Nephron progenitor cell (in vitro differentiated cells): ENCODE measurements at regions not wholly inside any gene's neighbourhood (a gene's known extent, or its start where the extent isn't known, plus 50 kb on each side); places are given as distances from the start of the nearest gene placed in this dataset.
"Not testable (repeated sequence)": the region's sequence is repeated elsewhere in the genome, so short reads cannot be mapped to it uniquely, and the experiment has no call there.

Experiments
- DNase-seq: peaks from one replicate; pipeline ENCODE4 v3.0.0; 2021
- H3K27ac Mint-ChIP-seq: 2 replicates; pipeline ENCODE4 v1.8.0; 2021; ENCODE audit warnings: mild to moderate bottlenecking, moderate library complexity, mixed read lengths
- H3K27me3 Mint-ChIP-seq: 2 replicates; pipeline ENCODE4 v1.8.0; 2021; ENCODE audit warnings: mild to moderate bottlenecking, low read depth, mixed read lengths; ENCODE audit not compliant: poor library complexity
- H3K36me3 Mint-ChIP-seq: 2 replicates; pipeline ENCODE4 v1.8.0; 2021; ENCODE audit warnings: low read depth, mixed read lengths
- H3K4me1 Mint-ChIP-seq: 2 replicates; pipeline ENCODE4 v1.8.0; 2021; ENCODE audit warnings: mixed read lengths
- H3K4me3 Mint-ChIP-seq: 2 replicates; pipeline ENCODE4 v1.8.0; 2021; ENCODE audit warnings: mild to moderate bottlenecking, moderate library complexity, mixed read lengths
- H3K9me3 Mint-ChIP-seq: 2 replicates; pipeline ENCODE4 v1.8.0; 2021; ENCODE audit warnings: mild to moderate bottlenecking, moderate library complexity, mixed read lengths
- CTCF ChIP-seq: fragments of 200-600 bp; sonication (generic); IDR thresholded peaks from 2 replicates; pipeline ENCODE4 v1.5.0; 2021; ENCODE audit warnings: antibody characterized with exemption

- Mint-ChIP-seq H3K27ac (no peak overlapping the region), H3K36me3 (no peaks in the 10 kb centered on the region), H3K4me3 (no peak overlapping the region), H3K4me1 (no peaks in the 10 kb centered on the region), H3K9me3 (no peaks in the 10 kb centered on the region), H3K27me3 (no peaks in the 10 kb centered on the region)
- DNase-seq: no peak
- no peak for TF ChIP-seq CTCF
Observed at GRCh38 chr3:166864473-166865467, 515.3 kb downstream of the ZBBX start.

GRCh38 chr3:166860217-166860616 lies 519.9 kb downstream of the ZBBX start:
- Mint-ChIP-seq H3K4me1 (no peaks in the 10 kb centered on the region), H3K9me3 (no peaks in the 10 kb centered on the region), H3K27me3 (no peaks in the 10 kb centered on the region), H3K36me3 (no peaks in the 10 kb centered on the region), H3K27ac (no peak overlapping the region), H3K4me3 (no peak overlapping the region)
- DNase-seq: no peak
- TF ChIP-seq CTCF: no peak

- Mint-ChIP-seq H3K36me3 (no peaks in the 10 kb centered on the region), H3K9me3 (no peaks in the 10 kb centered on the region), H3K27ac (no peak overlapping the region), H3K27me3 (no peaks in the 10 kb centered on the region), H3K4me3 (no peak overlapping the region), H3K4me1 (no peaks in the 10 kb centered on the region)
- TF ChIP-seq CTCF: no peak
- no peak for DNase-seq
Observed at GRCh38 chr3:166844329-166844728, 535.8 kb downstream of the ZBBX start.

GRCh38 chr3:166842784-166843183 lies 537.3 kb downstream of the ZBBX start:
- H3K36me3 Mint-ChIP-seq, H3K27ac Mint-ChIP-seq, H3K4me1 Mint-ChIP-seq, H3K4me3 Mint-ChIP-seq, DNase-seq, H3K9me3 Mint-ChIP-seq, H3K27me3 Mint-ChIP-seq: not testable (repeated sequence)

- H3K27me3 Mint-ChIP-seq: no peaks in the 10 kb centered on the region
- H3K4me1 Mint-ChIP-seq: no peaks in the 10 kb centered on the region
- peak; percentile 54 for TF ChIP-seq CTCF
- no peaks in the 10 kb centered on the region for H3K9me3 Mint-ChIP-seq
- no peak overlapping the region for H3K4me3 Mint-ChIP-seq
- H3K36me3 Mint-ChIP-seq: no peaks in the 10 kb centered on the region
- peak; percentile 9 for DNase-seq
- no peak overlapping the region for H3K27ac Mint-ChIP-seq
Observed at GRCh38 chr3:166837535-166837934, 542.6 kb downstream of the ZBBX start.

GRCh38 chr3:166836836-166837235 lies 543.3 kb downstream of the ZBBX start:
- TF ChIP-seq CTCF: no peak
- Mint-ChIP-seq H3K27me3 (no peaks in the 10 kb centered on the region), H3K36me3 (no peaks in the 10 kb centered on the region), H3K9me3 (no peaks in the 10 kb centered on the region), H3K27ac (no peak overlapping the region), H3K4me3 (no peak overlapping the region), H3K4me1 (no peaks in the 10 kb centered on the region)
- DNase-seq: no peak
